ENCODE measurements at regions not wholly inside any gene's neighbourhood (a gene's known extent, or its start where the extent isn't known, plus 50 kb on each side); places are given as distances from the start of the nearest gene placed in this dataset.

- no TSS peak for BruUV-seq (replicated peaks)
- Mint-ChIP-seq H3K4me3 (ENCODE audit: low read depth, unreplicated experiment) (no peak overlapping the region), H3K4me1 (ENCODE audit: low read depth, unreplicated experiment) (no peaks in the 10 kb centered on the region), H3K36me3 (ENCODE audit: insufficient read depth, unreplicated experiment) (no peaks in the 10 kb centered on the region), H3K9me3 (ENCODE audit: low read depth, unreplicated experiment) (peaks cover 3% of the 10 kb centered on the region), H3K27me3 (ENCODE audit: unreplicated experiment) (no peaks in the 10 kb centered on the region), H3K27ac (ENCODE audit: unreplicated experiment) (no peak overlapping the region)
- CTCF ChIA-PET: no interaction called here
- intact Hi-C loops (cut with micrococcal nuclease; ENCODE audit: unreplicated experiment): no loop called here
- TF ChIP-seq CTCF (IDR thresholded peaks at IDR 0.05; ENCODE audit: unreplicated experiment): no peak
- no peak for DNase-seq
Measured at GRCh38 chr1:83619170-83619896, 379.6 kb downstream of the TTLL7 start.

GRCh38 chr1:83617883-83618282 lies 381.0 kb downstream of the TTLL7 start:
- no peak overlapping the region for H3K27ac Mint-ChIP-seq (ENCODE audit: unreplicated experiment)
- H3K27me3 Mint-ChIP-seq (ENCODE audit: unreplicated experiment): no peaks in the 10 kb centered on the region
- H3K36me3 Mint-ChIP-seq (ENCODE audit: insufficient read depth, unreplicated experiment): no peaks in the 10 kb centered on the region
- intact Hi-C loops (cut with micrococcal nuclease; ENCODE audit: unreplicated experiment): no loop called here
- peaks cover 7% of the 10 kb centered on the region for H3K9me3 Mint-ChIP-seq (ENCODE audit: low read depth, unreplicated experiment)
- H3K4me1 Mint-ChIP-seq (ENCODE audit: low read depth, unreplicated experiment): no peaks in the 10 kb centered on the region
- no peak overlapping the region for H3K4me3 Mint-ChIP-seq (ENCODE audit: low read depth, unreplicated experiment)
- DNase-seq: no peak
- TF ChIP-seq CTCF (IDR thresholded peaks at IDR 0.05; ENCODE audit: unreplicated experiment): no peak
- CTCF ChIA-PET: no interaction called here
- BruUV-seq (replicated peaks): no TSS peak

GRCh38 chr1:83615370-83615769 lies 383.6 kb downstream of the TTLL7 start:
- BruUV-seq (replicated peaks): no TSS peak
- H3K9me3 Mint-ChIP-seq (ENCODE audit: low read depth, unreplicated experiment): peaks cover 9% of the 10 kb centered on the region
- no peaks in the 10 kb centered on the region for H3K4me1 Mint-ChIP-seq (ENCODE audit: low read depth, unreplicated experiment)
- CTCF ChIA-PET: no interaction called here
- H3K27ac Mint-ChIP-seq (ENCODE audit: unreplicated experiment): no peak overlapping the region
- no peaks in the 10 kb centered on the region for H3K27me3 Mint-ChIP-seq (ENCODE audit: unreplicated experiment)
- no peaks in the 10 kb centered on the region for H3K36me3 Mint-ChIP-seq (ENCODE audit: insufficient read depth, unreplicated experiment)
- intact Hi-C loops (cut with micrococcal nuclease; ENCODE audit: unreplicated experiment): no loop called here
- DNase-seq: no peak
- no peak overlapping the region for H3K4me3 Mint-ChIP-seq (ENCODE audit: low read depth, unreplicated experiment)
- no peak for TF ChIP-seq CTCF (IDR thresholded peaks at IDR 0.05; ENCODE audit: unreplicated experiment)

- H3K9me3 Mint-ChIP-seq (ENCODE audit: low read depth, unreplicated experiment): peaks cover 3% of the 10 kb centered on the region
- no peak overlapping the region for H3K4me3 Mint-ChIP-seq (ENCODE audit: low read depth, unreplicated experiment)
- no peaks in the 10 kb centered on the region for H3K27me3 Mint-ChIP-seq (ENCODE audit: unreplicated experiment)
- H3K27ac Mint-ChIP-seq (ENCODE audit: unreplicated experiment): no peak overlapping the region
- H3K4me1 Mint-ChIP-seq (ENCODE audit: low read depth, unreplicated experiment): no peaks in the 10 kb centered on the region
- no TSS peak for BruUV-seq (replicated peaks)
- intact Hi-C loops (cut with micrococcal nuclease; ENCODE audit: unreplicated experiment): no loop called here
- no peaks in the 10 kb centered on the region for H3K36me3 Mint-ChIP-seq (ENCODE audit: insufficient read depth, unreplicated experiment)
- CTCF ChIA-PET: no interaction called here
- TF ChIP-seq CTCF (IDR thresholded peaks at IDR 0.05; ENCODE audit: unreplicated experiment): no peak
- DNase-seq: no peak
Measured at GRCh38 chr1:83606416-83606955, 392.4 kb downstream of the TTLL7 start.
